ENCODE measurements at regions not wholly inside any gene's neighbourhood (a gene's known extent, or its start where the extent isn't known, plus 50 kb on each side); places are given as distances from the start of the nearest gene placed in this dataset.

DNA sequence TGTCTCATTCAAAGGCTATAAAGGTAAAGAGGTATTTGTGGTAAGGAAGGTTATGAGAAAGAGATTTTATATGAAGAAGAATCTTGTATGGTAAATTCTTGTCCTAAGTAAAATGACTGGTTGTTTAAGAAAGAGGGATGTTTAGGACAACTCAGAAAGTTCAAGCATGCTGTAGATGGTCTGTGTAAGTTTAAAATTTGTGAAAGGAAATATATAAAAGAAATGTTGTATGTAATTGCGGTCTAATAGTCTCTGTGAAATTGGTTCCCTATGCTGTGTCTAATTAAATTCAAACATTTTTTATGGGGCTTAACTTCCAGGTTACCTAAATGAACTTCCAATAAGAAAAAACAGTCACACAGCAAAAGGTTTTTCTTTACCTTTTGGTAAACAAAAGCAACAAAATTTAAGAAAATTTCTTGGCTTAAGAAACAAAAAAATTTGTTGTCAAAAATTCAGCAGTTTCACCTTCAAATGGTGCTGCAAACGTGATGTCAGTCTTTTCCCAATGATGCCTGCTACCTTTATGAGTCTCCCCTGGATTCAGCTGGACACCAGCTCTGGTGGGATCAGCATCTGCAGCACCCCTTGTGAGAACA is 83.0 kb upstream of the FCN1 start:
- no peaks in the 10 kb centered on the region for H3K4me1 Mint-ChIP-seq
- H3K4me3 Mint-ChIP-seq: no peak overlapping the region
- peaks cover 18% of the 10 kb centered on the region for H3K27me3 Mint-ChIP-seq (ENCODE audit: low read depth, poor library complexity)
- H3K36me3 Mint-ChIP-seq (ENCODE audit: low read depth): no peaks in the 10 kb centered on the region
- peaks cover 68% of the 10 kb centered on the region for H3K9me3 Mint-ChIP-seq
- H3K27ac Mint-ChIP-seq: no peak overlapping the region
- TF ChIP-seq, protein P1, sequence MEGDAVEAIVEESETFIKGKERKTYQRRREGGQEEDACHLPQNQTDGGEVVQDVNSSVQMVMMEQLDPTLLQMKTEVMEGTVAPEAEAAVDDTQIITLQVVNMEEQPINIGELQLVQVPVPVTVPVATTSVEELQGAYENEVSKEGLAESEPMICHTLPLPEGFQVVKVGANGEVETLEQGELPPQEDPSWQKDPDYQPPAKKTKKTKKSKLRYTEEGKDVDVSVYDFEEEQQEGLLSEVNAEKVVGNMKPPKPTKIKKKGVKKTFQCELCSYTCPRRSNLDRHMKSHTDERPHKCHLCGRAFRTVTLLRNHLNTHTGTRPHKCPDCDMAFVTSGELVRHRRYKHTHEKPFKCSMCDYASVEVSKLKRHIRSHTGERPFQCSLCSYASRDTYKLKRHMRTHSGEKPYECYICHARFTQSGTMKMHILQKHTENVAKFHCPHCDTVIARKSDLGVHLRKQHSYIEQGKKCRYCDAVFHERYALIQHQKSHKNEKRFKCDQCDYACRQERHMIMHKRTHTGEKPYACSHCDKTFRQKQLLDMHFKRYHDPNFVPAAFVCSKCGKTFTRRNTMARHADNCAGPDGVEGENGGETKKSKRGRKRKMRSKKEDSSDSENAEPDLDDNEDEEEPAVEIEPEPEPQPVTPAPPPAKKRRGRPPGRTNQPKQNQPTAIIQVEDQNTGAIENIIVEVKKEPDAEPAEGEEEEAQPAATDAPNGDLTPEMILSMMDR (IDR thresholded peaks at IDR 0.05): no peak
- DNase-seq: no peak

DNA sequence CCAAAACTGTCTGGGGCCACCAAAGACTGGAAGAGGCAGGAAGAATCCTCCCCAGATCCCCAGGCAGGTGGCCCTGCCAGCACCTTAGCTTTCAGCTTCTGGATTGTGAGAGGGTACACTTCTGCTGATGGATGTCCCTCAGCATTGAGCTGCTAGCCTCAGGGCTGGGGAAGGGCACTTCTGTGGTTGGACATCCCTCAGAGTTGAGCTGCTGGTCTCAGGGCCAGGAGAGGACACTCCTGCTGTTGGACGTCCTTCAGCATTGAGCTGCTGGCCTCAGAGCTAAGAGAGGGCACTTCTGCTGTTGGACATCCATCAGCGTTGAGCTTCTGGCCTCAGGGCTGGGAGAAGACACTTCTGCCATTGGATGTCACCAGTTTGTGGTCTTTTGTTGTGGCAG is 83.8 kb upstream of the FCN1 start:
- Mint-ChIP-seq H3K9me3 (peaks cover 66% of the 10 kb centered on the region), H3K4me3 (no peak overlapping the region), H3K36me3 (ENCODE audit: low read depth) (no peaks in the 10 kb centered on the region), H3K27ac (no peak overlapping the region), H3K27me3 (ENCODE audit: low read depth, poor library complexity) (peaks cover 14% of the 10 kb centered on the region), H3K4me1 (no peaks in the 10 kb centered on the region)
- TF ChIP-seq, protein P1 (IDR thresholded peaks at IDR 0.05): no peak
- DNase-seq: no peak

DNA sequence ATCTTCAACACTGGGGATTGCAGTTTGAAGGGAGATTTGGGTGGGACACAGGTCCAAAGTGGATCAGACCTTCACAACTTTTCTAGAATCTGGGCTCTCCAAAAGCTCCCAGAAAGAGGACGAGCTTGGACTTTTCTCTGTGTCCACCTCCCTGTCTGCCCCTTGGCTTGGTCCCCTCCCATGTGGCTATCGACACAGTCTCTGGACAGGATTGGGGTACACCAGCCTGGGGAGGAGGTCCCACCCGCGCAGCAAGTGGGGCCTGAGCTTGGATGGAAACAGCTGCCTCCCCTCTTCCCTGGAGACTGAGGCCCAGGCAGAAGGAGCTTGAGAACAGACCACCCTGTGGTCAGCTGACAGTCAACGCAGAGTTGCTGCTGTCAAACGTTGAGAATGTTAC is 84.6 kb upstream of the FCN1 start:
- DNase-seq: no peak
- TF ChIP-seq, protein P1 (IDR thresholded peaks at IDR 0.05): no peak
- Mint-ChIP-seq H3K36me3 (ENCODE audit: low read depth) (no peaks in the 10 kb centered on the region), H3K4me3 (no peak overlapping the region), H3K27ac (no peak overlapping the region), H3K9me3 (peaks cover 63% of the 10 kb centered on the region), H3K4me1 (no peaks in the 10 kb centered on the region), H3K27me3 (ENCODE audit: low read depth, poor library complexity) (peaks cover 17% of the 10 kb centered on the region)

DNA sequence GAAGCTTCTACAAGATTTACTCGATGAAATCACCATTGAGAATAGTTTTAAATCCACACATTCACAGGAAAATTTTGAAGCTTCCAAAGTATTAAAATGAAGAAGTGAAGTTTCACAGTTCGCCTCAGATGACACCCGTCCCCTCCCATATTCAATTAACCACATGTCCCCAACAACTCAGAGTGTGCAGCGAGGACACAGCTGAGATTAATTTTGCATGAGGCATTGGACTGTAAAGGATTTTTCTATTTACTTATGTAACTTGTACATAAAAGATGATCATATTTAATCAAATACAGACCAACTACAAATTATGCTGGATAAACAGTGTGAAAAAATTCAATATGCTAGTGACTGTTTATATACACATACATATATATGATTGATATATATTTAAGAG is 84.7 kb upstream of the OLFM1 start:
- no peak overlapping the region for H3K4me3 Mint-ChIP-seq
- no peak for DNase-seq
- peaks cover 18% of the 10 kb centered on the region for H3K27me3 Mint-ChIP-seq (ENCODE audit: low read depth, poor library complexity)
- H3K4me1 Mint-ChIP-seq: no peaks in the 10 kb centered on the region
- TF ChIP-seq, protein P1 (IDR thresholded peaks at IDR 0.05): no peak
- no peak overlapping the region for H3K27ac Mint-ChIP-seq
- H3K9me3 Mint-ChIP-seq: peaks cover 60% of the 10 kb centered on the region
- H3K36me3 Mint-ChIP-seq (ENCODE audit: low read depth): no peaks in the 10 kb centered on the region

DNA sequence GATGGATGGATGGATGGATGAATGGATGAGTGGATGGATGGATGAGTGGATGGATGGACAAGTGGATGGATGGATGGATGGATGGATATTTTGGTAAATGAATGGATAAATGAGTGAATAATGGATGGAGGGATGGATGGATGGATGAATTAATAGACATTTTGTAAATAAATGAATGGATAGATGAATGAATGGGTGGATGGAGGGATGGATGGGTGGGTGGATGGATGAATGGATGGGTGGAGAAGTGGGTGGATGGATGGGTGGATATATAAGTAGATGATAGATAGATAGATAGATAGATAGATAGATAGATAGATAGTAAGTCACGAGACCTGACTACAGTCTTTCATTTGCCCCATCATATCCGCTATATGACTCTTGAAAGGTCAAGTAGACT is 82.7 kb upstream of the OLFM1 start:
- TF ChIP-seq, protein P1 (IDR thresholded peaks at IDR 0.05): no peak
- H3K27me3 Mint-ChIP-seq (ENCODE audit: low read depth, poor library complexity): peaks cover 10% of the 10 kb centered on the region
- H3K4me1 Mint-ChIP-seq: no peaks in the 10 kb centered on the region
- no peaks in the 10 kb centered on the region for H3K36me3 Mint-ChIP-seq (ENCODE audit: low read depth)
- no peak overlapping the region for H3K4me3 Mint-ChIP-seq
- no peak for DNase-seq
- H3K27ac Mint-ChIP-seq: no peak overlapping the region
- peaks cover 41% of the 10 kb centered on the region for H3K9me3 Mint-ChIP-seq

DNA sequence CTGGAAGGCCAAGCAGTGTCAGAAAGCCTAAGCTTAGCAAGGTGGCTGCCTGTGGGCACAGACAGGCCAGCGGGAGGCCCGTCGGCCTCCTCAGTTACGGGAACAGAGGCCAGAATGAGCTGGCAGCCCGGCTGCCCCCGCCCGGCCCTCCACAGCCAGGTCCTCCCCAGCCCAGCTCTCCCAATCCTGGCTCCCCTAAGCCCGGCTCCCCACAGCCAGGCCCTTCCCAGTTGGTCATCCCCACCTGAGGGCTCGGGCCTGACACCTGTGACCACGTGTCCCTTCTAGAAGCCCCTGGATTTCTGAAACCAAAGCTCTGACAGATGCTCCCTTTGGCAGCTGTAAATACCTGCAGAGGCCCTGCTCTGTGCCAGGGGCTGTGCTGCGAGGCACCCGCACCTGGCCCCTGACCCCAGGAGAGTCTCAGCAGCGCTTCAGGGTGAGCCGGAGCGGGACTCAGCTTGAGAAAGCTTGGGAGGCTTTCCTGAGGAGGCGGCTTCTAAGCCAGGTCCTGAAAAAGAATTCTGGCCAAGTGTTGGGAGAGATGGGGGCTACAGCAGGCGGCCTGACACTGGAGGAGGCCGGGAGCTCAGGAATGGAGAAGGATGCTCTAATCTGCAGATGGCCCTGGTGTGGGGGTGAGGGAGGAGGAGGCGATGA is 80.4 kb upstream of the OLFM1 start:
- H3K9me3 Mint-ChIP-seq: peaks cover 18% of the 10 kb centered on the region
- H3K27ac Mint-ChIP-seq: no peak overlapping the region
- no peak overlapping the region for H3K4me3 Mint-ChIP-seq
- DNase-seq: no peak
- TF ChIP-seq, protein P1 (IDR thresholded peaks at IDR 0.05): no peak
- H3K27me3 Mint-ChIP-seq (ENCODE audit: low read depth, poor library complexity): peaks cover 4% of the 10 kb centered on the region
- H3K36me3 Mint-ChIP-seq (ENCODE audit: low read depth): no peaks in the 10 kb centered on the region
- no peaks in the 10 kb centered on the region for H3K4me1 Mint-ChIP-seq
